ENCODE measurements at regions not wholly inside any gene's neighbourhood (a gene's known extent, or its start where the extent isn't known, plus 50 kb on each side); places are given as distances from the start of the nearest gene placed in this dataset.
"Not testable (repeated sequence)": the region's sequence is repeated elsewhere in the genome, so short reads cannot be mapped to it uniquely, and the experiment has no call there.

GRCh38 chr7:112985377-112985987 lies 101.1 kb downstream of the GPR85 start:
- Histone ChIP-seq H3K4me1 (no peaks in the 10 kb centered on the region), H3K36me3 (no peaks in the 10 kb centered on the region)

GRCh38 chr7:112982441-112983063 lies 104.1 kb downstream of the GPR85 start:
- no peaks in the 10 kb centered on the region for H3K36me3 ChIP-seq
- no peak for DNase-seq
- no peaks in the 10 kb centered on the region for H3K9me3 ChIP-seq
- H3K4me3 ChIP-seq (ENCODE audit: low read depth, low read length): no peak overlapping the region
- H3K4me1 ChIP-seq: no peaks in the 10 kb centered on the region
- TF ChIP-seq CTCF (IDR thresholded peaks at IDR 0.05; ENCODE audit: low read depth, low read length): no peak
- no peaks in the 10 kb centered on the region for H3K27me3 ChIP-seq

More at GRCh38 chr7:112985377-112985987, 101.1 kb downstream of the GPR85 start:
- no peak overlapping the region for H3K4me3 ChIP-seq (ENCODE audit: low read depth, low read length)
- DNase-seq: no peak
- no peaks in the 10 kb centered on the region for H3K27me3 ChIP-seq
- no peak for TF ChIP-seq CTCF (IDR thresholded peaks at IDR 0.05; ENCODE audit: low read depth, low read length)
- no peaks in the 10 kb centered on the region for H3K9me3 ChIP-seq

- H3K27me3 ChIP-seq: no peaks in the 10 kb centered on the region
- DNase-seq: no peak
- no peak for TF ChIP-seq CTCF (IDR thresholded peaks at IDR 0.05; ENCODE audit: low read depth, low read length)
- H3K4me1 ChIP-seq: no peaks in the 10 kb centered on the region
- H3K9me3 ChIP-seq: no peaks in the 10 kb centered on the region
- H3K36me3 ChIP-seq: no peaks in the 10 kb centered on the region
- no peak overlapping the region for H3K4me3 ChIP-seq (ENCODE audit: low read depth, low read length)
Measured at GRCh38 chr7:112981966-112982365, 104.7 kb downstream of the GPR85 start.

GRCh38 chr7:112979055-112979454 lies 107.6 kb downstream of the GPR85 start:
- H3K9me3 ChIP-seq; H3K36me3 ChIP-seq; DNase-seq; H3K4me1 ChIP-seq; H3K27me3 ChIP-seq; H3K4me3 ChIP-seq (ENCODE audit: low read depth, low read length): not testable (repeated sequence)

- not testable (repeated sequence) for DNase-seq; H3K4me3 ChIP-seq (ENCODE audit: low read depth, low read length); H3K9me3 ChIP-seq
Measured at GRCh38 chr7:112977244-112977955, 109.2 kb downstream of the GPR85 start.

DNA sequence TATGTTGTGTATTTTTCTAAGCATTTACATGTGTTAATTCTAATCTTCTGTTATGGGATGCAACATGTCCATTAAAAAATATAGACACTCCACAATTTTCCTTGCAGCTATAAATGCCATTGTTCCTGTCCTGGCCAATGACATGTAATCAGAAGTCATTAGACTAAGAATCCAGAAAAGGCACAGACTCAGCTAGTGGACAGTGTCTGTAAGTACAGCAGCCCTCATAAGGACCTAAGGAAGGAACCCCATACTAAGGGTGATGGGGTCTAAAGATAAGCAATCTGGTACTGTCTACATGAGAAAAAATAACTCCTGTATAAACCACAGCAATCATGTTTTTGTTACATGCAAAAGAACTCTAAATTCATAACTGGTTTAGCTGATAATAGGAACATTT lies 115.9 kb downstream of the GPR85 start:
- Histone ChIP-seq H3K27me3 (no peaks in the 10 kb centered on the region), H3K9me3 (no peaks in the 10 kb centered on the region), H3K4me1 (no peaks in the 10 kb centered on the region), H3K36me3 (no peaks in the 10 kb centered on the region), H3K4me3 (ENCODE audit: low read depth, low read length) (no peak overlapping the region)
- DNase-seq: no peak
- TF ChIP-seq CTCF (IDR thresholded peaks at IDR 0.05; ENCODE audit: low read depth, low read length): peak; percentile 22; the same call in 1 of the 2 replicates

More at GRCh38 chr7:112977244-112977955, 109.2 kb downstream of the GPR85 start:
- H3K27me3 ChIP-seq, H3K4me1 ChIP-seq, H3K36me3 ChIP-seq: not testable (repeated sequence)

DNA sequence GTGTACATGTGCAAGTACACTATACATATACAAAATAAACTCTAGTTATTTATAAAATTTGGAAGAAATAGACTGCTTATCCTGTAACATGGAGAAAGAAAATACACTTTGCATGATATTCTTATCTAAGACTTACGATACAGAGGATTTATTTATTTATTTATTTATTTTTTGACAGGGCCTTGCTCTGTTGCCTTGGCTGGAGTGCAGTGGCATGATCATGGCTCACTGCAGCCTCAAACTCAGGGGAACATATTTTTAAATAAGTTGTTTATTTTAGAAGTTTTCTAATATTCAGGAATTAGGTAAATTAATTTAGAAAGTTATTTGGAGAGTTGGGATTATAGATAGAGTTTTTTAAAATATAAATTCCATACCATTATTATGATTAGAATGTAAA lies 116.7 kb downstream of the GPR85 start:
- Histone ChIP-seq H3K36me3 (no peaks in the 10 kb centered on the region), H3K4me3 (ENCODE audit: low read depth, low read length) (no peak overlapping the region), H3K4me1 (no peaks in the 10 kb centered on the region), H3K9me3 (no peaks in the 10 kb centered on the region), H3K27me3 (no peaks in the 10 kb centered on the region)
- no peak for TF ChIP-seq CTCF (IDR thresholded peaks at IDR 0.05; ENCODE audit: low read depth, low read length)
- no peak for DNase-seq
